ENCODE measurements at regions not wholly inside any gene's neighbourhood (a gene's known extent, or its start where the extent isn't known, plus 50 kb on each side); places are given as distances from the start of the nearest gene placed in this dataset.
"Not testable (repeated sequence)": the region's sequence is repeated elsewhere in the genome, so short reads cannot be mapped to it uniquely, and the experiment has no call there.

GRCh38 chr12:83931451-83931850 lies 981.1 kb downstream of the SLC6A15 start:
- no peak for TF ChIP-seq POLR2A (IDR thresholded peaks at IDR 0.05)
- TF ChIP-seq POLR2AphosphoS5 (IDR thresholded peaks at IDR 0.05): no peak
- TF ChIP-seq EP300 (IDR thresholded peaks at IDR 0.05): no peak
- no peak for TF ChIP-seq CTCF (IDR thresholded peaks at IDR 0.05)
- Histone ChIP-seq H3K4me1 (no peaks in the 10 kb centered on the region), H3K27me3 (no peaks in the 10 kb centered on the region), H3K9me3 (no peaks in the 10 kb centered on the region), H3K36me3 (no peaks in the 10 kb centered on the region), H3K27ac (no peak overlapping the region), H3K4me3 (no peak overlapping the region)
- ATAC-seq (ENCODE audit: low FRiP score in 2 of 2): no peak
- DNase-seq: no peak

- WGBS, 2 donors: 88 to 91% methylated on average over 13 of the region's 13 CpGs
- H3K4me1 ChIP-seq; H3K27me3 ChIP-seq; H3K9me3 ChIP-seq; H3K36me3 ChIP-seq; ATAC-seq (ENCODE audit: low FRiP score in 2 of 2); H3K4me3 ChIP-seq; DNase-seq; H3K27ac ChIP-seq: not testable (repeated sequence)
Measured at GRCh38 chr12:83929792-83930191, 982.8 kb downstream of the SLC6A15 start.

GRCh38 chr12:83920821-83921547 lies 991.6 kb downstream of the SLC6A15 start:
- DNase-seq (no peak), ATAC-seq (ENCODE audit: low FRiP score in 2 of 2) (no peak)
- H3K27ac ChIP-seq: no peak overlapping the region
- no peaks in the 10 kb centered on the region for H3K36me3 ChIP-seq
- no peaks in the 10 kb centered on the region for H3K9me3 ChIP-seq
- no peaks in the 10 kb centered on the region for H3K27me3 ChIP-seq
- TF ChIP-seq CTCF (IDR thresholded peaks at IDR 0.05): no peak
- TF ChIP-seq EP300 (IDR thresholded peaks at IDR 0.05): no peak
- TF ChIP-seq POLR2A (IDR thresholded peaks at IDR 0.05): no peak
- TF ChIP-seq POLR2AphosphoS5 (IDR thresholded peaks at IDR 0.05): no peak
- no peak overlapping the region for H3K4me3 ChIP-seq
- H3K4me1 ChIP-seq: no peaks in the 10 kb centered on the region
- 85 to 87% methylated on average over 2 of the region's 2 CpGs for WGBS, 2 donors

- WGBS, 2 donors: 70 to 86% methylated on average over 3 of the region's 3 CpGs
- DNase-seq: no peak
Measured at GRCh38 chr12:83919081-83919480, 993.5 kb downstream of the SLC6A15 start.

GRCh38 chr12:83904175-83904574 lies 1008.4 kb downstream of the SLC6A15 start:
- H3K27ac ChIP-seq: no peak overlapping the region
- H3K4me3 ChIP-seq: no peak overlapping the region
- no peaks in the 10 kb centered on the region for H3K9me3 ChIP-seq
- 56 to 72% methylated on average over 6 of the region's 6 CpGs for WGBS, 2 donors
- no peaks in the 10 kb centered on the region for H3K4me1 ChIP-seq
- ATAC-seq (ENCODE audit: low FRiP score in 2 of 2) (no peak), DNase-seq (peak in 1 of 2 donors; percentile 16)
- no peaks in the 10 kb centered on the region for H3K27me3 ChIP-seq
- TF ChIP-seq POLR2A (IDR thresholded peaks at IDR 0.05) (no peak), CTCF (IDR thresholded peaks at IDR 0.05) (no peak), POLR2AphosphoS5 (IDR thresholded peaks at IDR 0.05) (no peak), EP300 (IDR thresholded peaks at IDR 0.05) (no peak)
- no peaks in the 10 kb centered on the region for H3K36me3 ChIP-seq

More at GRCh38 chr12:83919081-83919480, 993.5 kb downstream of the SLC6A15 start:
- no peaks in the 10 kb centered on the region for H3K9me3 ChIP-seq
- ATAC-seq (ENCODE audit: low FRiP score in 2 of 2): no peak
- TF ChIP-seq EP300 (IDR thresholded peaks at IDR 0.05) (no peak), POLR2A (IDR thresholded peaks at IDR 0.05) (no peak), CTCF (IDR thresholded peaks at IDR 0.05) (no peak), POLR2AphosphoS5 (IDR thresholded peaks at IDR 0.05) (no peak)
- H3K27ac ChIP-seq: no peak overlapping the region
- H3K4me3 ChIP-seq: no peak overlapping the region
- H3K27me3 ChIP-seq: no peaks in the 10 kb centered on the region
- H3K4me1 ChIP-seq: no peaks in the 10 kb centered on the region
- no peaks in the 10 kb centered on the region for H3K36me3 ChIP-seq

All from upper lobe of left lung (tissue), 6 donors.